GM12878 (cell line): ENCODE measurements at regions not wholly inside any gene's neighbourhood (a gene's known extent, or its start where the extent isn't known, plus 50 kb on each side); places are given as distances from the start of the nearest gene placed in this dataset.

Experiments used
- CTCF ChIP-seq, 3 experiments: IDR thresholded peaks in 2 of 3; conservative IDR thresholded peaks in 1 of 3; 2 replicates each; pipeline ENCODE4 v1.5.1; 2011; ENCODE audit warnings: low read depth in 3 of 3, low read length in 3 of 3, mild to moderate bottlenecking in 3 of 3, control low read depth in 2 of 3, moderate library complexity in 2 of 3, inconsistent platforms in 1 of 3, mixed read lengths in 1 of 3; ENCODE audit not compliant: control insufficient read depth in 2 of 3, insufficient read depth in 1 of 3; ENCODE audit errors: extremely low read depth in 1 of 3
- RUNX3 ChIP-seq: IDR thresholded peaks from 2 replicates; pipeline ENCODE4 v1.6.1; 2012; ENCODE audit warnings: low read length, inconsistent platforms
- SRF ChIP-seq, 2 experiments: IDR thresholded peaks; 2 replicates each; pipeline ENCODE4 v1.6.1; 2011; ENCODE audit warnings: low read depth in 2 of 2, low read length in 2 of 2, mild to moderate bottlenecking in 1 of 2, moderate library complexity in 1 of 2
- TCF12 ChIP-seq: IDR thresholded peaks from 2 replicates; pipeline ENCODE4 v1.6.1; 2011; ENCODE audit warnings: low read depth, mild to moderate bottlenecking, low read length
- ZBTB4 ChIP-seq: fragments of 450-650 bp; formaldehyde crosslinking; IDR thresholded peaks from 2 replicates; pipeline ENCODE4 v1.4.0; 2022; ENCODE audit warnings: mild to moderate bottlenecking, moderate library complexity

DNA sequence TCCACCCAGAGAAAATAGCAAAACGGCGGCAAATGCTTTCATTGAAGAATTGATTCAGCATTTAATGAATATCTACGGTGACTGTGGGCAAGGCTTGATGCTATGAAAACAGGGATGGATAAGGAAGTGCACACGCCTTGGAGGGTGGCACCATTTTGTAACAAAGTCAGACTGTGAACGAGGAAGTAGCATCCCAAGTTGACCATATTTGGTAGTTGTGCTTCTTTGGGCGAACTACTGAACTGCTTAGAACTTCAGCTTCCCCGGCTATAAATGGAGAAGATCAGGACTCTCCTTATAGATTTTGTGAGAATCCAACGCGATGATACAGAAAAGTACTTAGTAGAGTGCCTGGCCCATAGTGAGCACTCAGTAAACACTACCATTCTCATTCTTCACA, 303.2 kb downstream of the MAF start:
- TF ChIP-seq TCF12 (no peak), SRF (IDR thresholded peaks at IDR 0.05; ENCODE audit: low read depth in 2 of 2, low read length in 2 of 2) (no peak), ZBTB4 (CRISPR knock-in tag) (no peak), CTCF (IDR thresholded peaks at IDR 0.05 in 2 of 3, conservative IDR thresholded peaks at IDR 0.05 in 1 of 3; ENCODE audit: control insufficient read depth in 2 of 3, extremely low read depth in 1 of 3, insufficient read depth in 1 of 3, low read depth in 3 of 3, low read length in 3 of 3) (no peak), RUNX3 (no peak)
